ENCODE measurements at regions not wholly inside any gene's neighbourhood (a gene's known extent, or its start where the extent isn't known, plus 50 kb on each side); places are given as distances from the start of the nearest gene placed in this dataset.

DNA sequence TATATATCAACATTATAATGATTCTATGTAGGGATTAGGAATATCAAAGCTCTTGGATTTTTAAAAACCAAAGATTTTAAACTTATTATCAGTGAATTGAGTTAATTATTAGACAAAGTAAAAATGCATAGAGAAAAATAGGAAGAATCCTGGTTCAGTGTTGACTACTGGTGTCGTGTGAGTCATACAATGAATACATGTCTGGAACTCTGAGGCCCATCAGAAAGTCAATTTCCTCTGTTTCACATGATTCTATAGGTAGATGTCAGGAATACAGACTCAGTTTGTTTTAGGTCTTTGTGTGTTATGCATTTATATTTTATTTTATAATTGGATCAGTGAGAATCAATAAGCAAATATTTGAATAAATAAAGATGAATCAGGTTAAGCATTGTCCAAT, 84.5 kb upstream of the RTL1 start:
- TF ChIP-seq, protein P1, sequence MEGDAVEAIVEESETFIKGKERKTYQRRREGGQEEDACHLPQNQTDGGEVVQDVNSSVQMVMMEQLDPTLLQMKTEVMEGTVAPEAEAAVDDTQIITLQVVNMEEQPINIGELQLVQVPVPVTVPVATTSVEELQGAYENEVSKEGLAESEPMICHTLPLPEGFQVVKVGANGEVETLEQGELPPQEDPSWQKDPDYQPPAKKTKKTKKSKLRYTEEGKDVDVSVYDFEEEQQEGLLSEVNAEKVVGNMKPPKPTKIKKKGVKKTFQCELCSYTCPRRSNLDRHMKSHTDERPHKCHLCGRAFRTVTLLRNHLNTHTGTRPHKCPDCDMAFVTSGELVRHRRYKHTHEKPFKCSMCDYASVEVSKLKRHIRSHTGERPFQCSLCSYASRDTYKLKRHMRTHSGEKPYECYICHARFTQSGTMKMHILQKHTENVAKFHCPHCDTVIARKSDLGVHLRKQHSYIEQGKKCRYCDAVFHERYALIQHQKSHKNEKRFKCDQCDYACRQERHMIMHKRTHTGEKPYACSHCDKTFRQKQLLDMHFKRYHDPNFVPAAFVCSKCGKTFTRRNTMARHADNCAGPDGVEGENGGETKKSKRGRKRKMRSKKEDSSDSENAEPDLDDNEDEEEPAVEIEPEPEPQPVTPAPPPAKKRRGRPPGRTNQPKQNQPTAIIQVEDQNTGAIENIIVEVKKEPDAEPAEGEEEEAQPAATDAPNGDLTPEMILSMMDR (IDR thresholded peaks at IDR 0.05; ENCODE audit: insufficient read depth, low read depth, low read length, missing control alignments): no peak
- no peak overlapping the region for H3K4me3 ChIP-seq (ENCODE audit: low read length)
- peak; percentile 63 for DNase-seq (ENCODE audit: low read depth)

GRCh38 chr14:100988411-100988900, 84.9 kb upstream of the RTL1 start:
- TF ChIP-seq, protein P1 (IDR thresholded peaks at IDR 0.05; ENCODE audit: insufficient read depth, low read depth, low read length, missing control alignments): no peak
- H3K4me3 ChIP-seq (ENCODE audit: low read length): no peak overlapping the region
- DNase-seq (ENCODE audit: low read depth): peak; percentile 84

DNA sequence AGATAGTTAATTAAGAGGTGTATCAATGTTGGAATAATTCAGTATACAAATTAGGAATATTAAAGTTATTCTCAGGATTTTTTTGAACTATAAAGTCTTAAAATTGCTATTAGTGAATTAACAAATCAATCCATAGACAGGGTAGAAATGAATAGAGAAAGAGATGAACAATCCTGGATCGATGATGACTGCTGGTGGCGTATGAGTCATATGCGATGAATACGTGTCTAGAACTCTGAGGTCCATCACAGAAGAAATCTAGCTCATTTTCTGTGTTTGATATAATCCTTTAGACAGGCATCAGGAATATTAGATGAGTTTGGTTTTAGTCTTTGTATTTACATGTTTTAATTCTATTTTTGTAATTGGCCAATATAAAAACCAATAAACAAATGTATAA, 85.4 kb upstream of the RTL1 start:
- TF ChIP-seq, protein P1 (IDR thresholded peaks at IDR 0.05; ENCODE audit: insufficient read depth, low read depth, low read length, missing control alignments): no peak
- no peak overlapping the region for H3K4me3 ChIP-seq (ENCODE audit: low read length)
- peak; percentile 19 for DNase-seq (ENCODE audit: low read depth)

DNA sequence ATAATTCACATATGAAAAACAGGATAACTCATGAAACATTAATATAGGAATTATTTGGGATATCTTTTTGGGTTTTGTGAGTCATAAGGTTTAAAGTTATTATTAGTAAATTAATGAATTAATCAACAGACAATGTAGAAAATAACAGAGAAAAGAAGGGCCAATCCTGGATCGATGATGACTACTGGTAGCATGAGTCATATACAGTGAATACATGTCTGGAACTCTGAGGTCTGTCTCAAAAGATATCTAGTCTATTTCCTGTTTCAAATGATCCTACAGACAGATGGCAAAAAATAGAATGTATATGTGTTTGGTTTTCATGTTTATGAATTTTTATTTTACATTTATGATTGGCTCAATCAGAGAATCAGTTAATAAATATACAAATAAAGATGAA, 86.4 kb upstream of the RTL1 start:
- peak; percentile 40 for DNase-seq (ENCODE audit: low read depth)
- TF ChIP-seq, protein P1 (IDR thresholded peaks at IDR 0.05; ENCODE audit: insufficient read depth, low read depth, low read length, missing control alignments): no peak
- no peak overlapping the region for H3K4me3 ChIP-seq (ENCODE audit: low read length)

DNA sequence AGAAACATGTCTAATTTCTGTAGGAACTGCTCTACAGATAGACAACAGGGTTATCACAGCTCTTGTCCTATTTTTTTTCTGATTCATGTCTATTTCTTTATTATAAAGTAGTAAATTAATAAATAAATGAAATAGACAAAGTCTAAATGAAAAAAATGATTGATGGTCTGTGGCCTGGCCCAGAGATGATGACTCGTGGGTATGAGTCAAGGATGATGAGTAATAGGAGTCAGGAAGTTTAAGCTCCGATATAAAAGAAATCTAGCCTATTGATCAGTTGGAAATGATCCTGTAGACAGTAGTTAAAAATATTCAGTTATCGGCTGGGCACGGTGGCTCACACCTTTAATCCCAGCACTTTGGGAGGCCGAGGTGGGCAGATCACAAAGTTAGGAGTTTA, 90.6 kb upstream of the RTL1 start:
- DNase-seq (ENCODE audit: low read depth): peak; percentile 56

DNA sequence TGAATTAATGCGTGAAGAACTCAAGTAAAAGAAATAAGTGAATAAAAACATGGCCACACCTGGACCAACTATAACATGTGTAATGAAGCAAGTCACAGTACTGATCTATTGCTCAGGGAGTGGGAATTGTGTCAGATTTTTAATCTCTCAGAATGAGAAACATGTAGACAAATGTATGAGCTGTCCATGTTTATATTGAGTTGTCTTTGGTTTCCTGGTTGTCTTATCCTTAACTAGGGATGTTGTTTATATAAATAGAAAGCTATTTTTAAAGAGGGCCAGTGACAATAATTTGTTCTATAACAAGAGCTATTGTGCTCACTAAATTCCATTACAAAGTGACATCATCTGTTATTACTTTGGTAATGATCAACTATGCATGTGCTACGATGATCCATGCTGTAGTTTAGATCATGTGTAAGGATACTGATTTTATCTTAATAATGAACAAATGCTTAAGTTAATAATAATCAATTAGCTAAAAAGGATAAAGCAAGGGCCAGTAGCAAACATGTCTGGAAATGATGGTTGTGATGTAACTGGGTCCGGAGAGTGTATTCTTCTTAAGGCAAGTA, 91.3 kb upstream of the RTL1 start:
- DNase-seq (ENCODE audit: low read depth): no peak
- TF ChIP-seq, protein P1 (IDR thresholded peaks at IDR 0.05; ENCODE audit: insufficient read depth, low read depth, low read length, missing control alignments): no peak
- no peak overlapping the region for H3K4me3 ChIP-seq (ENCODE audit: low read length)

More for the DNA sequence above, 90.6 kb upstream of the RTL1 start:
- H3K4me3 ChIP-seq (ENCODE audit: low read length): no peak overlapping the region
- TF ChIP-seq, protein P1 (IDR thresholded peaks at IDR 0.05; ENCODE audit: insufficient read depth, low read depth, low read length, missing control alignments): no peak

- no peak for DNase-seq (ENCODE audit: low read depth)
- H3K4me3 ChIP-seq (ENCODE audit: low read length): no peak overlapping the region
- TF ChIP-seq, protein P1 (IDR thresholded peaks at IDR 0.05; ENCODE audit: insufficient read depth, low read depth, low read length, missing control alignments): no peak
Observed at GRCh38 chr14:101000711-101001250, 97.3 kb upstream of the RTL1 start.

Measured in epithelial cell of esophagus (primary cell).